ENCODE measurements at regions not wholly inside any gene's neighbourhood (a gene's known extent, or its start where the extent isn't known, plus 50 kb on each side); places are given as distances from the start of the nearest gene placed in this dataset.

DNA sequence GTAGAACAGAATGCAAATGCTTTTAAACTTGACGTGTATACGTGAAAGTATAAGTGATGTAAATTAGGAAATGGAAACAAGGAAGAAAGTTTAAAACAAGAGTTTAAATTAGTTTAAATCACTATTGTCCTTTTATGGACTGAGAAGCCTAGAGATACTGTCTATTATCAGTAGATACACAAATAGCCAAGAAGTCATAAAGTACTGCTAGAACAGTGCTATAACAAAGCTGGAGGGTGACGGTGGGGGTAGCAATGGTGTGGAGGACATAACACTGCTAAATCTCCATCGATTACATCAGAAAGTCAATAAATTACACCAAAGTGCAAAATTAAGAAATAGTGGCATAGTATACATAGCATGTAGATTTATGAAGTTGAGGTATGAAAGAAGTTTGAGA, 50.1 kb upstream of the CAV2 start:
- H3K4me1 Mint-ChIP-seq = no peaks in the 10 kb centered on the region
- H3K27me3 Mint-ChIP-seq (ENCODE audit: low read depth, poor library complexity) = peaks cover 3% of the 10 kb centered on the region
- TF ChIP-seq, protein P1, sequence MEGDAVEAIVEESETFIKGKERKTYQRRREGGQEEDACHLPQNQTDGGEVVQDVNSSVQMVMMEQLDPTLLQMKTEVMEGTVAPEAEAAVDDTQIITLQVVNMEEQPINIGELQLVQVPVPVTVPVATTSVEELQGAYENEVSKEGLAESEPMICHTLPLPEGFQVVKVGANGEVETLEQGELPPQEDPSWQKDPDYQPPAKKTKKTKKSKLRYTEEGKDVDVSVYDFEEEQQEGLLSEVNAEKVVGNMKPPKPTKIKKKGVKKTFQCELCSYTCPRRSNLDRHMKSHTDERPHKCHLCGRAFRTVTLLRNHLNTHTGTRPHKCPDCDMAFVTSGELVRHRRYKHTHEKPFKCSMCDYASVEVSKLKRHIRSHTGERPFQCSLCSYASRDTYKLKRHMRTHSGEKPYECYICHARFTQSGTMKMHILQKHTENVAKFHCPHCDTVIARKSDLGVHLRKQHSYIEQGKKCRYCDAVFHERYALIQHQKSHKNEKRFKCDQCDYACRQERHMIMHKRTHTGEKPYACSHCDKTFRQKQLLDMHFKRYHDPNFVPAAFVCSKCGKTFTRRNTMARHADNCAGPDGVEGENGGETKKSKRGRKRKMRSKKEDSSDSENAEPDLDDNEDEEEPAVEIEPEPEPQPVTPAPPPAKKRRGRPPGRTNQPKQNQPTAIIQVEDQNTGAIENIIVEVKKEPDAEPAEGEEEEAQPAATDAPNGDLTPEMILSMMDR (IDR thresholded peaks at IDR 0.05) = no peak
- DNase-seq = no peak
- no peak overlapping the region for H3K4me3 Mint-ChIP-seq
- H3K36me3 Mint-ChIP-seq (ENCODE audit: low read depth) = no peaks in the 10 kb centered on the region
- no peak overlapping the region for H3K27ac Mint-ChIP-seq
- no peaks in the 10 kb centered on the region for H3K9me3 Mint-ChIP-seq

All from nephron progenitor cell (in vitro differentiated cells).